ENCODE measurements at regions not wholly inside any gene's neighbourhood (a gene's known extent, or its start where the extent isn't known, plus 50 kb on each side); places are given as distances from the start of the nearest gene placed in this dataset.
A peak's percentile ranks its signal among the peaks of the same experiment; 100 is the strongest.

DNA sequence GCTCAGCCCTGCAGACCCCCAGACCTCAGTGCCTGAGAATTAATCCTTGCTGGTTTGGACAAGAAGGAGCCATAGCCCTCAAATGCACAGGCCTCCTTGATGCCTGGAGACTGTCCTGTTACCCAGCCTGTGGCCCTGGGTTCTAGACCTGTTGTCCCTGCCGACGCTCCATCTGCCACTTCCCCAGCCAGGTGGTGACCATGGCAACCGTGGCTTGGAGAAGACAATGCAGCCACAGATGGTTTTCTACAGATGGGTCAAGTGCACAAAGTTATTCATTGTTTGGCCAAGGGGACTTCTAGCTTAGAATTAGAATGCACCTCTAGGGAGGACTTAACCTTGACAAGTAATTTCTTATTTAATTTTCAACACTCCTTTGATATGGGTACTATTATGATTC lies 297.1 kb downstream of the UACA start:
- Histone ChIP-seq H3K4me2 (ENCODE audit: insufficient read depth, low read length) (no peak overlapping the region), H3K36me3 (ENCODE audit: control insufficient read depth, insufficient read depth, low read length) (no peaks in the 10 kb centered on the region), H3K9me3 (replicated peaks; ENCODE audit: control insufficient read depth, insufficient read depth, low read depth, low read length) (no peaks in the 10 kb centered on the region), H3K79me2 (ENCODE audit: control insufficient read depth, insufficient read depth, low read length) (no peaks in the 10 kb centered on the region), H3K27ac (ENCODE audit: extremely low read depth, low read depth, low read length) (no peak overlapping the region), H3K9ac (ENCODE audit: insufficient read depth in 1 of 2, low read depth in 2 of 2, low read length in 2 of 2) (no peak overlapping the region; a peak in 1 of 4 replicates), H3K27me3 (ENCODE audit: control insufficient read depth in 2 of 2, insufficient read depth in 2 of 2, low read length in 2 of 2) (peaks cover 8 to 27% of the 10 kb centered on the region in 2 experiments; a peak in 3 of 5 replicates), H3K4me3 (no peak overlapping the region), H4K20me1 (replicated peaks; ENCODE audit: control insufficient read depth, insufficient read depth, low read length) (no peaks in the 10 kb centered on the region), H3K4me1 (replicated peaks in 1 of 2; ENCODE audit: control insufficient read depth in 2 of 2, insufficient read depth in 2 of 2, low read length in 2 of 2) (peaks cover 11 to 19% of the 10 kb centered on the region in 2 experiments; a peak in 4 of 5 replicates), H2AFZ (ENCODE audit: low read depth, low read length) (no peak overlapping the region), H3K9me1 (ENCODE audit: control insufficient read depth, insufficient read depth, low read length) (no peaks in the 10 kb centered on the region)
- 20% methylated on average over 3 of the region's 3 CpGs for WGBS (ENCODE audit: insufficient coverage, low coverage, missing lambda C conversion rate)
- no peak for ATAC-seq
- BruUV-seq (replicated peaks): no TSS peak
- in situ Hi-C loops (cut with MboI): no loop called here
- FAIRE-seq: no peak
- no peak for DNase-seq (ENCODE audit: extremely low read depth in 1 of 4, low spot score in 3 of 4)
- peak; percentile 60 for TF ChIP-seq RFX1 (IDR thresholded peaks at IDR 0.05)
- no peak for TF ChIP-seq GTF2E2 (tag; IDR thresholded peaks at IDR 0.05)
- ChIA-PET CTCF (ENCODE audit: low intra/inter-chr PET ratio) (no interaction called here), POLR2A (interaction anchor here (0.9 to 1.5 kb wide), 3 partner anchors 9 to 19 kb away, joined by 4 to 6 read pairs (median 4); no protein-coding TSS in a partner anchor)
- intact Hi-C loops (cut with micrococcal nuclease): no loop called here

DNA sequence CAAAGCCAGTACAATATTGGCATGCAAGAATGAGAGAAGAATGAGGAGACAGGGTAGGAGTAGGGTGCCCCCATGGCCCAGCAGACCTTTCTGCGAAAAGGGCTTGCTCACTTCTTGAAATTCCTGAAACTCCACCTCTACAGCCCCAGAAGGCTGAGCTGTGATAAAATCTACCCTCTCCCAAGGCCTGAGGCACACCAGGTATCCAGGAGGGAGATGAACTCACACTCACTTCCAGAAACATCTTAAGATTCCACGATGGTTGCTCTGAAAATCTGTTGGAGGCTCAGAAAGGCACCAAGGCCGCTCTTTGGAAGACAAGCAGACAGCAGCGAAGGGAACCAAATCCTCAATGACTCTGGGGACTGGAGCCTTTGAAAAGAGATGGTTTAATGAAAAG lies 297.5 kb downstream of the UACA start:
- Histone ChIP-seq H3K4me2 (ENCODE audit: insufficient read depth, low read length) (no peak overlapping the region), H3K4me1 (replicated peaks in 1 of 2; ENCODE audit: control insufficient read depth in 2 of 2, insufficient read depth in 2 of 2, low read length in 2 of 2) (peaks cover 11 to 19% of the 10 kb centered on the region in 2 experiments; a peak in 4 of 5 replicates), H3K79me2 (ENCODE audit: control insufficient read depth, insufficient read depth, low read length) (no peaks in the 10 kb centered on the region), H3K27me3 (ENCODE audit: control insufficient read depth in 2 of 2, insufficient read depth in 2 of 2, low read length in 2 of 2) (peaks cover 7 to 22% of the 10 kb centered on the region in 2 experiments; a peak in 3 of 5 replicates), H2AFZ (ENCODE audit: low read depth, low read length) (no peak overlapping the region), H4K20me1 (replicated peaks; ENCODE audit: control insufficient read depth, insufficient read depth, low read length) (no peaks in the 10 kb centered on the region), H3K27ac (ENCODE audit: extremely low read depth, low read depth, low read length) (no peak overlapping the region), H3K9me1 (ENCODE audit: control insufficient read depth, insufficient read depth, low read length) (no peaks in the 10 kb centered on the region), H3K4me3 (no peak overlapping the region), H3K9me3 (replicated peaks; ENCODE audit: control insufficient read depth, insufficient read depth, low read depth, low read length) (no peaks in the 10 kb centered on the region), H3K36me3 (ENCODE audit: control insufficient read depth, insufficient read depth, low read length) (no peaks in the 10 kb centered on the region), H3K9ac (ENCODE audit: insufficient read depth in 1 of 2, low read depth in 2 of 2, low read length in 2 of 2) (no peak overlapping the region; a peak in 1 of 4 replicates)
- WGBS (ENCODE audit: insufficient coverage, low coverage, missing lambda C conversion rate): 35% methylated on average over 4 of the region's 4 CpGs
- ChIA-PET CTCF (ENCODE audit: low intra/inter-chr PET ratio) (no interaction called here), POLR2A (interaction anchor here (0.9 to 1.5 kb wide), 2 partner anchors 10 to 14 kb away, joined by 4 to 6 read pairs; no protein-coding TSS in a partner anchor)
- ATAC-seq (no peak), FAIRE-seq (no peak), DNase-seq (ENCODE audit: extremely low read depth in 1 of 4, low spot score in 3 of 4) (no peak)
- no TSS peak for BruUV-seq (replicated peaks)
- intact Hi-C loops (cut with micrococcal nuclease): no loop called here
- in situ Hi-C loops (cut with MboI): no loop called here
- TF ChIP-seq PURB (CRISPR knock-in tag; IDR thresholded peaks at IDR 0.05; ENCODE audit: low read depth): no peak
- TF ChIP-seq ZKSCAN1 (IDR thresholded peaks at IDR 0.05; ENCODE audit: low read depth, low read length): no peak
- TF ChIP-seq TOE1 (IDR thresholded peaks at IDR 0.05; ENCODE audit: borderline replicate concordance): no peak
- TF ChIP-seq TOE1 (CRISPR knock-in tag; IDR thresholded peaks at IDR 0.05; ENCODE audit: borderline replicate concordance, low read depth): no peak
- TF ChIP-seq, protein P1, sequence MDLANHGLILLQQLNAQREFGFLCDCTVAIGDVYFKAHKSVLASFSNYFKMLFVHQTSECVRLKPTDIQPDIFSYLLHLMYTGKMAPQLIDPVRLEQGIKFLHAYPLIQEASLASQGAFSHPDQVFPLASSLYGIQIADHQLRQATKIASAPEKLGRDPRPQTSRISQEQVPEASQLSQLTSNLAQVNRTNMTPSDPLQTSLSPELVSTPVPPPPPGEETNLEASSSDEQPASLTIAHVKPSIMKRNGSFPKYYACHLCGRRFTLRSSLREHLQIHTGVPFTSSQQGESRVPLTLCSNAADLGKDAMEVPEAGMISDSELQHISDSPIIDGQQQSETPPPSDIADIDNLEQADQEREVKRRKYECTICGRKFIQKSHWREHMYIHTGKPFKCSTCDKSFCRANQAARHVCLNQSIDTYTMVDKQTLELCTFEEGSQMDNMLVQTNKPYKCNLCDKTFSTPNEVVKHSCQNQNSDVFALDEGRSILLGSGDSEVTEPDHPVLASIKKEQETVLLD (IDR thresholded peaks at IDR 0.05): no peak
- TF ChIP-seq, protein P2, sequence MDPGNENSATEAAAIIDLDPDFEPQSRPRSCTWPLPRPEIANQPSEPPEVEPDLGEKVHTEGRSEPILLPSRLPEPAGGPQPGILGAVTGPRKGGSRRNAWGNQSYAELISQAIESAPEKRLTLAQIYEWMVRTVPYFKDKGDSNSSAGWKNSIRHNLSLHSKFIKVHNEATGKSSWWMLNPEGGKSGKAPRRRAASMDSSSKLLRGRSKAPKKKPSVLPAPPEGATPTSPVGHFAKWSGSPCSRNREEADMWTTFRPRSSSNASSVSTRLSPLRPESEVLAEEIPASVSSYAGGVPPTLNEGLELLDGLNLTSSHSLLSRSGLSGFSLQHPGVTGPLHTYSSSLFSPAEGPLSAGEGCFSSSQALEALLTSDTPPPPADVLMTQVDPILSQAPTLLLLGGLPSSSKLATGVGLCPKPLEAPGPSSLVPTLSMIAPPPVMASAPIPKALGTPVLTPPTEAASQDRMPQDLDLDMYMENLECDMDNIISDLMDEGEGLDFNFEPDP (CRISPR knock-in tag; IDR thresholded peaks at IDR 0.05): no peak
- no peak for TF ChIP-seq MAFK (IDR thresholded peaks at IDR 0.05; ENCODE audit: low read length)
- TF ChIP-seq MXI1 (IDR thresholded peaks at IDR 0.05; ENCODE audit: low read depth, low read length): no peak
- TF ChIP-seq HCFC1 (IDR thresholded peaks at IDR 0.05; ENCODE audit: low read depth, low read length): no peak
- TF ChIP-seq CHD1 (IDR thresholded peaks at IDR 0.05; ENCODE audit: low read length): no peak
- TF ChIP-seq, protein P3, sequence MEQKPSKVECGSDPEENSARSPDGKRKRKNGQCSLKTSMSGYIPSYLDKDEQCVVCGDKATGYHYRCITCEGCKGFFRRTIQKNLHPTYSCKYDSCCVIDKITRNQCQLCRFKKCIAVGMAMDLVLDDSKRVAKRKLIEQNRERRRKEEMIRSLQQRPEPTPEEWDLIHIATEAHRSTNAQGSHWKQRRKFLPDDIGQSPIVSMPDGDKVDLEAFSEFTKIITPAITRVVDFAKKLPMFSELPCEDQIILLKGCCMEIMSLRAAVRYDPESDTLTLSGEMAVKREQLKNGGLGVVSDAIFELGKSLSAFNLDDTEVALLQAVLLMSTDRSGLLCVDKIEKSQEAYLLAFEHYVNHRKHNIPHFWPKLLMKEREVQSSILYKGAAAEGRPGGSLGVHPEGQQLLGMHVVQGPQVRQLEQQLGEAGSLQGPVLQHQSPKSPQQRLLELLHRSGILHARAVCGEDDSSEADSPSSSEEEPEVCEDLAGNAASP (IDR thresholded peaks at IDR 0.05): no peak
- no peak for TF ChIP-seq EP400 (IDR thresholded peaks at IDR 0.05)
